ENCODE measurements at regions not wholly inside any gene's neighbourhood (a gene's known extent, or its start where the extent isn't known, plus 50 kb on each side); places are given as distances from the start of the nearest gene placed in this dataset.

- H3K4me1 ChIP-seq (ENCODE audit: control insufficient read depth, low read length): no peaks in the 10 kb centered on the region
- no peaks in the 10 kb centered on the region for H3F3A ChIP-seq (ENCODE audit: control insufficient read depth, insufficient read depth)
- H3K4me3 ChIP-seq (ENCODE audit: low read length): no peak overlapping the region
- H3K9me2 ChIP-seq (replicated peaks; ENCODE audit: control insufficient read depth, low read length): no peaks in the 10 kb centered on the region
- no peaks in the 10 kb centered on the region for H3K36me3 ChIP-seq (ENCODE audit: control insufficient read depth, low read length)
- no peaks in the 10 kb centered on the region for H3K79me2 ChIP-seq (ENCODE audit: control insufficient read depth, low read length)
- H3K27me3 ChIP-seq (ENCODE audit: control insufficient read depth, low read length): no peaks in the 10 kb centered on the region
- TF ChIP-seq EZH2phosphoT487 (IDR thresholded peaks at IDR 0.05; ENCODE audit: borderline replicate concordance, low read length) (no peak), CTCF (IDR thresholded peaks at IDR 0.05; ENCODE audit: low read depth, low read length, poor library complexity, severe bottlenecking) (no peak)
- H4K20me1 ChIP-seq (ENCODE audit: control insufficient read depth, insufficient read depth, low read depth, low read length): no peaks in the 10 kb centered on the region
- no peak overlapping the region for H3K4me2 ChIP-seq (ENCODE audit: low read length)
- peaks cover 8% of the 10 kb centered on the region; the same call in 1 of the 2 replicates for H3K9me3 ChIP-seq (ENCODE audit: control insufficient read depth, insufficient read depth, low read length)
- no peak overlapping the region for H3K27ac ChIP-seq (ENCODE audit: low read depth, low read length)
These were observed 405.0 kb upstream of the ZNF507 start for GRCh38 chr19:31940396-31940795.

- Histone ChIP-seq H3K27ac (ENCODE audit: low read depth, low read length) (no peak overlapping the region), H4K20me1 (ENCODE audit: control insufficient read depth, insufficient read depth, low read depth, low read length) (no peaks in the 10 kb centered on the region), H3K4me3 (ENCODE audit: low read length) (no peak overlapping the region), H3K4me1 (ENCODE audit: control insufficient read depth, low read length) (no peaks in the 10 kb centered on the region), H3K79me2 (ENCODE audit: control insufficient read depth, low read length) (no peaks in the 10 kb centered on the region), H3F3A (ENCODE audit: control insufficient read depth, insufficient read depth) (no peaks in the 10 kb centered on the region), H3K4me2 (ENCODE audit: low read length) (no peak overlapping the region), H3K36me3 (ENCODE audit: control insufficient read depth, low read length) (no peaks in the 10 kb centered on the region), H3K9me3 (ENCODE audit: control insufficient read depth, insufficient read depth, low read length) (peaks cover 8% of the 10 kb centered on the region; the same call in 1 of the 2 replicates), H3K9me2 (replicated peaks; ENCODE audit: control insufficient read depth, low read length) (no peaks in the 10 kb centered on the region), H3K27me3 (ENCODE audit: control insufficient read depth, low read length) (no peaks in the 10 kb centered on the region)
- TF ChIP-seq CTCF (IDR thresholded peaks at IDR 0.05; ENCODE audit: low read depth, low read length, poor library complexity, severe bottlenecking) (no peak), EZH2phosphoT487 (IDR thresholded peaks at IDR 0.05; ENCODE audit: borderline replicate concordance, low read length) (no peak)
These were observed 402.2 kb upstream of the ZNF507 start for GRCh38 chr19:31943191-31943661.

- no peak overlapping the region for H3K4me2 ChIP-seq (ENCODE audit: low read length)
- H3K9me3 ChIP-seq (ENCODE audit: control insufficient read depth, insufficient read depth, low read length): peaks cover 4% of the 10 kb centered on the region; the same call in 1 of the 2 replicates
- H3K27me3 ChIP-seq (ENCODE audit: control insufficient read depth, low read length): no peaks in the 10 kb centered on the region
- TF ChIP-seq CTCF (IDR thresholded peaks at IDR 0.05; ENCODE audit: low read depth, low read length, poor library complexity, severe bottlenecking) (no peak), EZH2phosphoT487 (IDR thresholded peaks at IDR 0.05; ENCODE audit: borderline replicate concordance, low read length) (no peak)
- H3K27ac ChIP-seq (ENCODE audit: low read depth, low read length): no peak overlapping the region
- H3K36me3 ChIP-seq (ENCODE audit: control insufficient read depth, low read length): no peaks in the 10 kb centered on the region
- no peaks in the 10 kb centered on the region for H3K4me1 ChIP-seq (ENCODE audit: control insufficient read depth, low read length)
- H3K9me2 ChIP-seq (replicated peaks; ENCODE audit: control insufficient read depth, low read length): no peaks in the 10 kb centered on the region
- no peaks in the 10 kb centered on the region for H3K79me2 ChIP-seq (ENCODE audit: control insufficient read depth, low read length)
- H3F3A ChIP-seq (ENCODE audit: control insufficient read depth, insufficient read depth): no peaks in the 10 kb centered on the region
- H3K4me3 ChIP-seq (ENCODE audit: low read length): no peak overlapping the region
- no peaks in the 10 kb centered on the region for H4K20me1 ChIP-seq (ENCODE audit: control insufficient read depth, insufficient read depth, low read depth, low read length)
These were observed 401.6 kb upstream of the ZNF507 start for GRCh38 chr19:31943778-31944177.
